ENCODE measurements at regions not wholly inside any gene's neighbourhood (a gene's known extent, or its start where the extent isn't known, plus 50 kb on each side); places are given as distances from the start of the nearest gene placed in this dataset.

DNA sequence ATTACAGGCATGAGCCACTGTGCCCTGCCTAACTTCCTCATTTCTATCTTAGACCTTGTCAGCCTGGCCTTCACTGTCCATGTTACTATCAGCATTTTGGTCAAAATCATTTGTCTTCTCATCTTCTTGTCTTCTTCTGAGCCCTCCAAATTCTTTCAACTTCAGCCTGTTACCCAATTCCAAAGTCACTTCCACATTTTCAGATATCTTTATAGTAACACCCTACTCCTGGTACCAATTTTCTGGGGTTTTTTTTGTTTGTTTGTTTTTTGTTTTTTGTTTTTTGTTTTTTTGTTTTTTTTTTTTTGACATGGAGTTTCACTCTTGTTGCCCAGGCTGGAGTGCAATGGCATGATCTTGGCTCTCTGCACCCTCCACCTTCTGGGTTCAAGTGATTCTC, 90.3 kb upstream of the LARP1 start:
- TF ChIP-seq POLR2A (IDR thresholded peaks at IDR 0.05): no peak
- TF ChIP-seq, protein P1, sequence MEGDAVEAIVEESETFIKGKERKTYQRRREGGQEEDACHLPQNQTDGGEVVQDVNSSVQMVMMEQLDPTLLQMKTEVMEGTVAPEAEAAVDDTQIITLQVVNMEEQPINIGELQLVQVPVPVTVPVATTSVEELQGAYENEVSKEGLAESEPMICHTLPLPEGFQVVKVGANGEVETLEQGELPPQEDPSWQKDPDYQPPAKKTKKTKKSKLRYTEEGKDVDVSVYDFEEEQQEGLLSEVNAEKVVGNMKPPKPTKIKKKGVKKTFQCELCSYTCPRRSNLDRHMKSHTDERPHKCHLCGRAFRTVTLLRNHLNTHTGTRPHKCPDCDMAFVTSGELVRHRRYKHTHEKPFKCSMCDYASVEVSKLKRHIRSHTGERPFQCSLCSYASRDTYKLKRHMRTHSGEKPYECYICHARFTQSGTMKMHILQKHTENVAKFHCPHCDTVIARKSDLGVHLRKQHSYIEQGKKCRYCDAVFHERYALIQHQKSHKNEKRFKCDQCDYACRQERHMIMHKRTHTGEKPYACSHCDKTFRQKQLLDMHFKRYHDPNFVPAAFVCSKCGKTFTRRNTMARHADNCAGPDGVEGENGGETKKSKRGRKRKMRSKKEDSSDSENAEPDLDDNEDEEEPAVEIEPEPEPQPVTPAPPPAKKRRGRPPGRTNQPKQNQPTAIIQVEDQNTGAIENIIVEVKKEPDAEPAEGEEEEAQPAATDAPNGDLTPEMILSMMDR (IDR thresholded peaks at IDR 0.05): no peak
- Histone ChIP-seq H3K9me3 (peaks cover 0 to 12% (median 3%) of the 10 kb centered on the region in 4 donors), H3K36me3 (no peaks in the 10 kb centered on the region)

DNA sequence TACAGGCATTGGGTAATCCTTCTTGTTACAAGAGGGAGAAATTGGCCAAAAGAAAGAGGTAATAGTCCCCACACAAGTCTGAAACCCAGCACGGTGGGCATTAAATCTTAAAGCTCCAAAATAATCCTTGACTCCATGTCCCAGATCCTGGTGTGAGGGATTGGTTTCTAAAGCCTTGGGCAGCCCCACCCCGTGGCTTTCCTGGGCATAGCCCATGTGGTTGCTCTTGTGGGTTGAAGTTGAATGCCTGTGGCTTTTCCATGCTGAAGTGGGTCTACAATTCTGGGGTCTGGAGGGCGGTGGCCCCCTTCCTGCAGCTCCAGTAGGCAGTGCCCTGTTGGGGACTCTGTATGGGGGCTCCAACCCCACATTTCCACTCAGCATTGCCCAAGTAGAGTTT, 91.8 kb upstream of the LARP1 start:
- no peak overlapping the region for H3K4me3 ChIP-seq
- no peaks in the 10 kb centered on the region for H3K36me3 ChIP-seq
- peaks cover 0 to 10% (median 3%) of the 10 kb centered on the region in 4 donors for H3K9me3 ChIP-seq
- no peak for DNase-seq
- no peaks in the 10 kb centered on the region for H3K4me1 ChIP-seq
- TF ChIP-seq, protein P1 (IDR thresholded peaks at IDR 0.05): no peak
- TF ChIP-seq POLR2A (IDR thresholded peaks at IDR 0.05): no peak
- no peak overlapping the region for H3K27ac ChIP-seq
- H3K27me3 ChIP-seq: no peaks in the 10 kb centered on the region

More for the DNA sequence above, 90.3 kb upstream of the LARP1 start:
- no peaks in the 10 kb centered on the region for H3K27me3 ChIP-seq
- DNase-seq: no peak
- no peak overlapping the region for H3K27ac ChIP-seq
- no peaks in the 10 kb centered on the region for H3K4me1 ChIP-seq
- H3K4me3 ChIP-seq: no peak overlapping the region

DNA sequence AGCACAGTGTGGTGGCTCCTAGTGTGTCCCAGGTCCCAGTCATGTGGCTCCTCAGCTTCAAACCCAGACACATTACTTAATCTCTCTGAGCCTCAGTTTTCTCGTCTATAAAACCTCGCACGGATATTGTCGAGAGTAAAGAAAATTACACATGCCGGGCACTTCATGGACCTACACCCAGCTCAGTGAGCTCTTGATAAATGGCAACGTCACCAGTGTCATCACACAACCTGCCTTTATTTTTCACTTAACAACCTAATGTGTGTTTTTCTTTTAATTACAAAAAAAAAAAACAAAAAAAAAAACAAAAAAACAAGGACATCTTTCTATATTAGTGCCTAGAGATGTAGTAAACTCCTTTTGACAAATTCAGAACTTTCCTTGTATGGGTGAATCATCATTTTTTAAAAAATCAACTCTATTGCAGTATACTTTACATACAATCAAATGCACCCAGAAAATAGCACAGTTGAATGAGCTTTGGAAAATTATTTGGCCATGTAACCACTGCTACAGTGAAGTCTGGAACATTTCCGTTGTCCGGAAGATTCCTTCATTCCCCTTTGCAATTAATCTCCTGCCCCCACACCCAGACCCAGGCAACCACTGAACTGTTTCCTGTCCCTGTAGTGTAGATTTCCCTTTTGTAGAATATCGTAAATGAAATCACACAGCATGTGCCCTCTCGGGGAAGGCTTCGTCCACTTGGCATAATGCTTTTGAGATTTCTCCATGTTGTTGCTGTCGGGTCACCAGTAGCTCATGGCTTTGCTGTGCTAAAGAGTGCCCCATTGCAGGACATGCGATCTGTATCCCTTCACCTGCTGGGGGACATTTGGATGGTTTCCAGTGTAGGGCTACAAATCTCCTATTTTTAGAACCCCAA, 100.4 kb upstream of the LARP1 start:
- no peak for DNase-seq
- Histone ChIP-seq H3K27me3 (no peaks in the 10 kb centered on the region), H3K27ac (peak overlapping the region in 3 of 4 donors; percentile 43 to 85 (median 59)), H3K9me3 (no peaks in the 10 kb centered on the region), H3K4me1 (peaks cover 0 to 22% (median 3%) of the 10 kb centered on the region in 4 donors), H3K36me3 (no peaks in the 10 kb centered on the region), H3K4me3 (peak overlapping the region in 1 of 4 donors; percentile 8)
- TF ChIP-seq POLR2A (IDR thresholded peaks at IDR 0.05): no peak
- TF ChIP-seq, protein P1 (IDR thresholded peaks at IDR 0.05): no peak

DNA sequence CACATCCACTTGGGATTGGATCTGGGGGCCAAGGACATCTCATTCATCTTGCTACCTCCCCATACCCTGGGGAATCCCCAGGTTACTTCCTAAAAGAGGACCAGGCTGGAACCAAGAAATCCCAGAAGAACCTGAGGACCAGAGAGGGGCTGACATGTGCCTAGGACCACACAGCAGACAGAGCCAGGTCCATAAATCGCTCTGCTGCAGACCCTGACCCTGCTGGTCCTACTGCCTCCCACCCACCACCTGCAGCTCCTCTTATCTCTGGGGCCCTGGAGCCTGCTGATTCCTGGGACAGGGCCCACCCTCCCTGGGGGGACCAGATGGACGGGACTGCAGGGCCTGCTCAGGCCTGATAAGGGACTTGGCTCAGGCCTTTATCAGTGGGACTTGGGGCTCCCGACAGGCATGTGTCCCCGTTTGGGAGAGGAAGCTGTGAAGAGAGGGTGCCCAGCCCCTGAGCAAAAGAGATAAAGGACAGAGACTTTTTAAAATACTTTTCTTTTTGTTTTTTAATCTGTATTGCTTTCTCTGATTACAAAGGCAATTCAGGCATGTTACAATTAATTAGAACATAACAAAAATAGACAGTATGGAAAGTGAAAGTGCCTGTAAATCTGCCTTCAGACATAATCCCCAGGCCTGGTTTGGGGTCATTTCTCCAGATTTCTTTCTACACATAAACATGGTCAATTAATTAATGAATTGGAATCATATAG, 101.3 kb upstream of the LARP1 start:
- H3K9me3 ChIP-seq: no peaks in the 10 kb centered on the region
- TF ChIP-seq, protein P1 (IDR thresholded peaks at IDR 0.05): no peak
- TF ChIP-seq POLR2A (IDR thresholded peaks at IDR 0.05): no peak
- H3K36me3 ChIP-seq: no peaks in the 10 kb centered on the region
- H3K4me3 ChIP-seq: peak overlapping the region in 1 of 4 donors; percentile 8
- DNase-seq: no peak
- H3K4me1 ChIP-seq: peaks cover 0 to 22% (median 3%) of the 10 kb centered on the region in 4 donors
- H3K27ac ChIP-seq: peak overlapping the region in 3 of 4 donors; percentile 43 to 85 (median 59)
- H3K27me3 ChIP-seq: no peaks in the 10 kb centered on the region

DNA sequence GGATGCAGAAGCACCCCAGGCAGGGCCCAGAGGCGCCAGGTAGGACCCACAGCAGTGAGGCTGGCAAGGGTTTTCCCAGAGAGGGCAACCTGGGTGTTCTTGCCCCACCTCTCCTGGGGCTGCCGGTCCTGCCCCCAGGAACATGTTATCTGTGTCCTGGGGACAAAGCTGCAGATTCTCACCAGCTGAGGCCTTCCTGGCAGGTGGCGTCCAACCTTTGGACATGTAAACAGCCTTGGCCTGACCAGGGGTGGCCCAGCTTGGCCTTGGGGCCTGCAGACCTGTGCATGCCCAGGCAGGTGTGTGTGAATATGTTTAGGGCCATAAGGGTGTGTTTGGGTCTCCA, 101.8 kb upstream of the LARP1 start:
- peak overlapping the region in 3 of 4 donors; percentile 43 to 85 (median 59) for H3K27ac ChIP-seq
- no peaks in the 10 kb centered on the region for H3K36me3 ChIP-seq
- H3K4me3 ChIP-seq: no peak overlapping the region
- peak in 2 of 3 donors; percentile 76 to 79 for DNase-seq
- H3K9me3 ChIP-seq: no peaks in the 10 kb centered on the region
- H3K4me1 ChIP-seq: peaks cover 0 to 24% (median 3%) of the 10 kb centered on the region in 4 donors
- TF ChIP-seq POLR2A (IDR thresholded peaks at IDR 0.05): no peak
- TF ChIP-seq, protein P1 (IDR thresholded peaks at IDR 0.05): peak in 1 of 6 experiments; percentile 4
- no peaks in the 10 kb centered on the region for H3K27me3 ChIP-seq

Measured in Peyer's patch (tissue), 4 donors.